MM.1S (cell line): ENCODE measurements at regions not wholly inside any gene's neighbourhood (a gene's known extent, or its start where the extent isn't known, plus 50 kb on each side); places are given as distances from the start of the nearest gene placed in this dataset.

Experiments
- CTCF ChIP-seq: fragments of 300-600 bp; sonication (generic); IDR thresholded peaks from 2 replicates; pipeline ENCODE4 v1.5.1; 2016; ENCODE audit warnings: antibody characterized with exemption, low read length, mixed read lengths
- EZH2phosphoT487 ChIP-seq: fragments of 300-600 bp; sonication (generic); IDR thresholded peaks from 2 replicates; pipeline ENCODE4 v1.6.1; 2018; ENCODE audit warnings: antibody characterized with exemption, low read length

- no peak for TF ChIP-seq EZH2phosphoT487
- no peak for TF ChIP-seq CTCF
These were observed 334.0 kb downstream of the PTTG2 start for GRCh38 chr4:38294238-38294637.
